Activated naive CD8-positive, alpha-beta T cell treated with anti-CD3 and anti-CD28 coated beads for 36 hours (primary cell): ENCODE measurements at regions not wholly inside any gene's neighbourhood (a gene's known extent, or its start where the extent isn't known, plus 50 kb on each side); places are given as distances from the start of the nearest gene placed in this dataset.

Experiments used
- DNase-seq: peaks from one replicate; pipeline ENCODE4 v3.0.0; 2021
- H3K27ac Mint-ChIP-seq: one replicate; pipeline ENCODE4 v1.8.0; 2022; ENCODE audit warnings: mild to moderate bottlenecking, moderate library complexity, mixed read lengths
- H3K27me3 Mint-ChIP-seq: one replicate; pipeline ENCODE4 v1.8.0; 2022; ENCODE audit warnings: mild to moderate bottlenecking, mixed read lengths
- H3K36me3 Mint-ChIP-seq: one replicate; pipeline ENCODE4 v1.8.0; 2021; ENCODE audit warnings: mild to moderate bottlenecking, mixed read lengths
- H3K4me1 Mint-ChIP-seq: one replicate; pipeline ENCODE4 v1.8.0; 2021; ENCODE audit warnings: mixed read lengths
- H3K4me3 Mint-ChIP-seq: one replicate; pipeline ENCODE4 v1.8.0; 2022; ENCODE audit warnings: mild to moderate bottlenecking, moderate library complexity, mixed read lengths
- H3K9me3 Mint-ChIP-seq: one replicate; pipeline ENCODE4 v1.8.0; 2022; ENCODE audit warnings: mixed read lengths

GRCh38 chr3:30135190-30135589 lies 471.2 kb upstream of the TGFBR2 start:
- Mint-ChIP-seq H3K4me1 (peaks cover 4% of the 10 kb centered on the region), H3K36me3 (no peaks in the 10 kb centered on the region), H3K4me3 (no peak overlapping the region), H3K27ac (no peak overlapping the region), H3K9me3 (peaks cover 2% of the 10 kb centered on the region), H3K27me3 (no peaks in the 10 kb centered on the region)
- no peak for DNase-seq

GRCh38 chr3:30139283-30139682 lies 467.1 kb upstream of the TGFBR2 start:
- DNase-seq: no peak
- Mint-ChIP-seq H3K4me1 (no peaks in the 10 kb centered on the region), H3K27me3 (no peaks in the 10 kb centered on the region), H3K36me3 (no peaks in the 10 kb centered on the region), H3K27ac (no peak overlapping the region), H3K4me3 (no peak overlapping the region), H3K9me3 (peaks cover 2% of the 10 kb centered on the region)

GRCh38 chr3:30140356-30141075 lies 465.9 kb upstream of the TGFBR2 start:
- H3K36me3 Mint-ChIP-seq: no peaks in the 10 kb centered on the region
- H3K27ac Mint-ChIP-seq: no peak overlapping the region
- no peak overlapping the region for H3K4me3 Mint-ChIP-seq
- no peak for DNase-seq
- no peaks in the 10 kb centered on the region for H3K4me1 Mint-ChIP-seq
- H3K27me3 Mint-ChIP-seq: no peaks in the 10 kb centered on the region
- peaks cover 2% of the 10 kb centered on the region for H3K9me3 Mint-ChIP-seq

- Mint-ChIP-seq H3K4me1 (no peaks in the 10 kb centered on the region), H3K27ac (no peak overlapping the region), H3K36me3 (no peaks in the 10 kb centered on the region), H3K27me3 (no peaks in the 10 kb centered on the region), H3K4me3 (no peak overlapping the region), H3K9me3 (peaks cover 2% of the 10 kb centered on the region)
- no peak for DNase-seq
Measured at GRCh38 chr3:30141178-30141581, 465.2 kb upstream of the TGFBR2 start.

- Mint-ChIP-seq H3K27me3 (no peaks in the 10 kb centered on the region), H3K9me3 (no peaks in the 10 kb centered on the region), H3K27ac (no peak overlapping the region), H3K4me1 (no peaks in the 10 kb centered on the region), H3K36me3 (no peaks in the 10 kb centered on the region), H3K4me3 (no peak overlapping the region)
- DNase-seq: no peak
Measured at GRCh38 chr3:30141927-30142326, 464.5 kb upstream of the TGFBR2 start.

GRCh38 chr3:30142946-30143345 lies 463.5 kb upstream of the TGFBR2 start:
- no peak for DNase-seq
- no peak overlapping the region for H3K27ac Mint-ChIP-seq
- H3K9me3 Mint-ChIP-seq: no peaks in the 10 kb centered on the region
- H3K4me1 Mint-ChIP-seq: no peaks in the 10 kb centered on the region
- no peaks in the 10 kb centered on the region for H3K36me3 Mint-ChIP-seq
- H3K27me3 Mint-ChIP-seq: no peaks in the 10 kb centered on the region
- no peak overlapping the region for H3K4me3 Mint-ChIP-seq

GRCh38 chr3:30145281-30145680 lies 461.1 kb upstream of the TGFBR2 start:
- H3K4me3 Mint-ChIP-seq: no peak overlapping the region
- no peak overlapping the region for H3K27ac Mint-ChIP-seq
- H3K4me1 Mint-ChIP-seq: no peaks in the 10 kb centered on the region
- no peaks in the 10 kb centered on the region for H3K27me3 Mint-ChIP-seq
- H3K36me3 Mint-ChIP-seq: no peaks in the 10 kb centered on the region
- no peak for DNase-seq
- no peaks in the 10 kb centered on the region for H3K9me3 Mint-ChIP-seq

- Mint-ChIP-seq H3K36me3 (no peaks in the 10 kb centered on the region), H3K9me3 (no peaks in the 10 kb centered on the region), H3K27me3 (no peaks in the 10 kb centered on the region), H3K27ac (no peak overlapping the region), H3K4me1 (no peaks in the 10 kb centered on the region), H3K4me3 (no peak overlapping the region)
- DNase-seq: no peak
Measured at GRCh38 chr3:30146978-30147377, 459.4 kb upstream of the TGFBR2 start.

GRCh38 chr3:30154853-30155252 lies 451.5 kb upstream of the TGFBR2 start:
- H3K36me3 Mint-ChIP-seq: no peaks in the 10 kb centered on the region
- peaks cover 5% of the 10 kb centered on the region for H3K9me3 Mint-ChIP-seq
- H3K27me3 Mint-ChIP-seq: no peaks in the 10 kb centered on the region
- no peaks in the 10 kb centered on the region for H3K4me1 Mint-ChIP-seq
- H3K4me3 Mint-ChIP-seq: no peak overlapping the region
- H3K27ac Mint-ChIP-seq: no peak overlapping the region
- DNase-seq: no peak

GRCh38 chr3:30155755-30156154 lies 450.6 kb upstream of the TGFBR2 start:
- Mint-ChIP-seq H3K4me3 (no peak overlapping the region), H3K9me3 (peaks cover 5% of the 10 kb centered on the region), H3K4me1 (no peaks in the 10 kb centered on the region), H3K27ac (no peak overlapping the region), H3K27me3 (no peaks in the 10 kb centered on the region), H3K36me3 (no peaks in the 10 kb centered on the region)
- DNase-seq: no peak

- peaks cover 5% of the 10 kb centered on the region for H3K9me3 Mint-ChIP-seq
- H3K27ac Mint-ChIP-seq: no peak overlapping the region
- H3K4me3 Mint-ChIP-seq: no peak overlapping the region
- no peak for DNase-seq
- no peaks in the 10 kb centered on the region for H3K4me1 Mint-ChIP-seq
- H3K27me3 Mint-ChIP-seq: no peaks in the 10 kb centered on the region
- no peaks in the 10 kb centered on the region for H3K36me3 Mint-ChIP-seq
Measured at GRCh38 chr3:30156586-30157498, 449.6 kb upstream of the TGFBR2 start.

GRCh38 chr3:30161375-30161774 lies 445.0 kb upstream of the TGFBR2 start:
- no peak for DNase-seq
- Mint-ChIP-seq H3K4me3 (no peak overlapping the region), H3K27me3 (no peaks in the 10 kb centered on the region), H3K4me1 (no peaks in the 10 kb centered on the region), H3K9me3 (peaks cover 4% of the 10 kb centered on the region), H3K27ac (no peak overlapping the region), H3K36me3 (no peaks in the 10 kb centered on the region)

- no peak overlapping the region for H3K27ac Mint-ChIP-seq
- DNase-seq: no peak
- H3K4me1 Mint-ChIP-seq: no peaks in the 10 kb centered on the region
- H3K9me3 Mint-ChIP-seq: peaks cover 5% of the 10 kb centered on the region
- no peaks in the 10 kb centered on the region for H3K27me3 Mint-ChIP-seq
- no peak overlapping the region for H3K4me3 Mint-ChIP-seq
- no peaks in the 10 kb centered on the region for H3K36me3 Mint-ChIP-seq
Measured at GRCh38 chr3:30162579-30162978, 443.8 kb upstream of the TGFBR2 start.

- no peaks in the 10 kb centered on the region for H3K4me1 Mint-ChIP-seq
- H3K4me3 Mint-ChIP-seq: no peak overlapping the region
- no peak overlapping the region for H3K27ac Mint-ChIP-seq
- no peaks in the 10 kb centered on the region for H3K27me3 Mint-ChIP-seq
- H3K36me3 Mint-ChIP-seq: no peaks in the 10 kb centered on the region
- peaks cover 1% of the 10 kb centered on the region for H3K9me3 Mint-ChIP-seq
- DNase-seq: no peak
Measured at GRCh38 chr3:30166535-30166934, 439.9 kb upstream of the TGFBR2 start.

GRCh38 chr3:30167541-30168011 lies 438.8 kb upstream of the TGFBR2 start:
- Mint-ChIP-seq H3K4me3 (no peak overlapping the region), H3K4me1 (no peaks in the 10 kb centered on the region), H3K36me3 (no peaks in the 10 kb centered on the region), H3K9me3 (peaks cover 1% of the 10 kb centered on the region), H3K27me3 (no peaks in the 10 kb centered on the region), H3K27ac (no peak overlapping the region)
- DNase-seq: no peak
